WTC11 (cell line): ENCODE measurements at regions not wholly inside any gene's neighbourhood (a gene's known extent, or its start where the extent isn't known, plus 50 kb on each side); places are given as distances from the start of the nearest gene placed in this dataset.

Experiments used
- ATAC-seq: fragments of 200-7000 bp; cut with Tn5 transposase; 2 replicates; pipeline ENCODE4 v1.10.0; 2021; ENCODE audit warnings: mild to moderate bottlenecking, moderate library complexity
- CTCF ChIA-PET: fragments of 300-600 bp; sonication (Branson Sonifier 250); formaldehyde crosslinking; loops from one replicate; lab custom pipeline; 2021; ENCODE audit warnings: antibody characterized with exemption; lab: Charles Lee
- POLR2A ChIA-PET: fragments of 350-600 bp; sonication (Branson Sonifier 250); formaldehyde crosslinking; loops from one replicate; lab custom pipeline; 2021; ENCODE audit warnings: antibody characterized with exemption; lab: Charles Lee
- DNase-seq: peaks from one replicate; pipeline ENCODE4 v3.0.0; 2021; ENCODE audit warnings: low spot score
- H3K27ac Mint-ChIP-seq: 2 replicates; pipeline ENCODE4 v1.8.0; 2021; ENCODE audit warnings: mixed read lengths
- H3K27me3 Mint-ChIP-seq: 2 replicates; pipeline ENCODE4 v1.8.0; 2021; ENCODE audit warnings: low read depth, mild to moderate bottlenecking, moderate library complexity, mixed read lengths
- H3K36me3 Mint-ChIP-seq: 2 replicates; pipeline ENCODE4 v1.8.0; 2021; ENCODE audit warnings: mixed read lengths
- H3K4me1 Mint-ChIP-seq: 2 replicates; pipeline ENCODE4 v1.8.0; 2022; ENCODE audit warnings: mixed read lengths
- H3K4me3 Mint-ChIP-seq: 2 replicates; pipeline ENCODE4 v1.8.0; 2021; ENCODE audit warnings: mild to moderate bottlenecking, moderate library complexity, mixed read lengths
- H3K9me3 Mint-ChIP-seq: 2 replicates; pipeline ENCODE4 v1.8.0; 2021; ENCODE audit warnings: mixed read lengths
- ATF6 ChIP-seq: sonication (generic); formaldehyde crosslinking; IDR thresholded peaks from 2 replicates; pipeline ENCODE4 v1.8.1; 2023; ENCODE audit warnings: mild to moderate bottlenecking, missing genetic modification reagents
- CREB1 ChIP-seq: sonication (generic); formaldehyde crosslinking; IDR thresholded peaks from 2 replicates; pipeline ENCODE4 v1.8.0; 2023; ENCODE audit warnings: mild to moderate bottlenecking, missing genetic modification reagents
- E2F1 ChIP-seq: sonication (generic); formaldehyde crosslinking; IDR thresholded peaks from 2 replicates; pipeline ENCODE4 v1.8.0; 2022; ENCODE audit warnings: mild to moderate bottlenecking, missing genetic modification reagents
- ETV6 ChIP-seq: sonication (generic); formaldehyde crosslinking; IDR thresholded peaks from 2 replicates; pipeline ENCODE4 v1.8.1; 2022; ENCODE audit warnings: mild to moderate bottlenecking, missing genetic modification reagents
- FOXK1 ChIP-seq: sonication (generic); formaldehyde crosslinking; IDR thresholded peaks from 2 replicates; pipeline ENCODE4 v1.8.0; 2022; ENCODE audit warnings: mild to moderate bottlenecking, moderate library complexity, missing genetic modification reagents
- JAZF1 ChIP-seq: fragments of 250-450 bp; sonication (Bioruptor Pico); IDR thresholded peaks from 2 replicates; pipeline ENCODE4 v1.9.0; 2021; ENCODE audit warnings: moderate library complexity, mild to moderate bottlenecking, inconsistent platforms
- MAX ChIP-seq: sonication (generic); formaldehyde crosslinking; IDR thresholded peaks from 2 replicates; pipeline ENCODE4 v1.8.0; 2022; ENCODE audit warnings: mild to moderate bottlenecking, missing genetic modification reagents
- MXD4 ChIP-seq: fragments of 250-450 bp; sonication (Bioruptor Pico); IDR thresholded peaks from 2 replicates; pipeline ENCODE4 v1.8.0; 2021; ENCODE audit warnings: mild to moderate bottlenecking, moderate library complexity, borderline replicate concordance
- NFYB ChIP-seq: sonication (generic); formaldehyde crosslinking; conservative IDR thresholded peaks from 2 replicates; pipeline ENCODE4 v1.8.0; 2022; ENCODE audit warnings: low read depth, missing genetic modification reagents
- NR1H2 ChIP-seq: sonication (generic); formaldehyde crosslinking; IDR thresholded peaks from 2 replicates; pipeline ENCODE4 v1.9.0; 2021; ENCODE audit warnings: mild to moderate bottlenecking, moderate library complexity, missing genetic modification reagents
- PRDM15 ChIP-seq: sonication (generic); formaldehyde crosslinking; IDR thresholded peaks from 2 replicates; pipeline ENCODE4 v1.8.0; 2022; ENCODE audit warnings: missing genetic modification reagents
- SMAD3 ChIP-seq: sonication (generic); formaldehyde crosslinking; IDR thresholded peaks from 2 replicates; pipeline ENCODE4 v1.8.0; 2022; ENCODE audit warnings: missing genetic modification reagents, mild to moderate bottlenecking, borderline replicate concordance
- SP1 ChIP-seq: sonication (generic); formaldehyde crosslinking; conservative IDR thresholded peaks from 2 replicates; pipeline ENCODE4 v1.8.1; 2022; ENCODE audit warnings: missing genetic modification reagents
- ZBTB21 ChIP-seq: sonication (generic); formaldehyde crosslinking; IDR thresholded peaks from 2 replicates; pipeline ENCODE4 v1.8.1; 2023; ENCODE audit warnings: mild to moderate bottlenecking, missing genetic modification reagents, borderline replicate concordance
- ZBTB43 ChIP-seq: sonication (generic); formaldehyde crosslinking; IDR thresholded peaks from 2 replicates; pipeline ENCODE4 v1.8.1; 2023; ENCODE audit warnings: mild to moderate bottlenecking, missing genetic modification reagents
- ZNF121 ChIP-seq: sonication (generic); formaldehyde crosslinking; IDR thresholded peaks from 2 replicates; pipeline ENCODE4 v1.8.0; 2023; ENCODE audit warnings: missing genetic modification reagents
- ZNF232 ChIP-seq: sonication (generic); formaldehyde crosslinking; IDR thresholded peaks from 2 replicates; pipeline ENCODE4 v1.8.0; 2022; ENCODE audit warnings: mild to moderate bottlenecking, missing genetic modification reagents
- ZNF281 ChIP-seq: sonication (generic); formaldehyde crosslinking; IDR thresholded peaks from 2 replicates; pipeline ENCODE4 v1.8.0; 2023; ENCODE audit warnings: mild to moderate bottlenecking, missing genetic modification reagents
- ZNF423 ChIP-seq: fragments of 250-450 bp; sonication (Bioruptor Pico); IDR thresholded peaks from 2 replicates; pipeline ENCODE4 v2.1.2; 2022; ENCODE audit warnings: mild to moderate bottlenecking, moderate library complexity
- ZSCAN18 ChIP-seq: fragments of 250-450 bp; sonication (Bioruptor Pico); IDR thresholded peaks from 2 replicates; pipeline ENCODE4 v2.1.2; 2022; ENCODE audit warnings: mild to moderate bottlenecking, moderate library complexity

- POLR2A ChIA-PET, result no interaction called here
- CTCF ChIA-PET, result no interaction called here
- Mint-ChIP-seq H3K9me3 (peaks cover 8% of the 10 kb centered on the region), H3K27me3 (no peaks in the 10 kb centered on the region), H3K27ac (no peak overlapping the region), H3K36me3 (peaks cover 6% of the 10 kb centered on the region), H3K4me3 (no peak overlapping the region), H3K4me1 (peaks cover 2% of the 10 kb centered on the region; the same call in 1 of the 2 replicates)
- DNase-seq, result no peak
- no peak for ATAC-seq
- TF ChIP-seq NR1H2 (no peak), ZBTB43 (no peak), ZNF121 (CRISPR knock-in tag) (no peak), SMAD3 (CRISPR knock-in tag) (no peak), JAZF1 (CRISPR knock-in tag) (no peak), SP1 (CRISPR knock-in tag) (no peak), ZNF232 (no peak), MXD4 (no peak), ZBTB21 (CRISPR knock-in tag) (no peak), ZNF423 (no peak), E2F1 (CRISPR knock-in tag) (no peak), ATF6 (CRISPR knock-in tag) (no peak), ZSCAN18 (no peak), FOXK1 (no peak), CREB1 (CRISPR knock-in tag) (no peak), PRDM15 (no peak), MAX (CRISPR knock-in tag) (no peak), ZNF281 (CRISPR knock-in tag) (no peak), ETV6 (CRISPR knock-in tag) (no peak), NFYB (CRISPR knock-in tag) (no peak)
Measured at GRCh38 chrX:40449396-40449795, 131.4 kb upstream of the ATP6AP2 start.
